Stimulated activated CD8-positive, alpha-beta memory T cell treated with anti-CD3 and anti-CD28 coated beads, Interleukin-4, amount 100 ng/mL, for 48 hours (primary cell): ENCODE measurements at regions not wholly inside any gene's neighbourhood (a gene's known extent, or its start where the extent isn't known, plus 50 kb on each side); places are given as distances from the start of the nearest gene placed in this dataset.
A peak's percentile ranks its signal among the peaks of the same experiment; 100 is the strongest.

ENCODE experiments used
- DNase-seq: peaks from one replicate; pipeline ENCODE4 v3.0.0-alpha.2; 2020

GRCh38 chr16:85261204-85261603, 148.9 kb upstream of the CIBAR2 start:
- no peak for DNase-seq

GRCh38 chr16:85261657-85262557, 149.6 kb upstream of the CIBAR2 start:
- no peak for DNase-seq

GRCh38 chr16:85262558-85263238, 150.4 kb upstream of the CIBAR2 start:
- DNase-seq = no peak

- DNase-seq = no peak
Observed at GRCh38 chr16:85263239-85263585, 150.9 kb upstream of the CIBAR2 start.

GRCh38 chr16:85264752-85265151, 152.5 kb upstream of the CIBAR2 start:
- DNase-seq = no peak

- DNase-seq = no peak
Observed at GRCh38 chr16:85265161-85265784, 153.0 kb upstream of the CIBAR2 start.

GRCh38 chr16:85265810-85266209, 153.5 kb upstream of the CIBAR2 start:
- DNase-seq = no peak

GRCh38 chr16:85266857-85267256, 154.6 kb upstream of the CIBAR2 start:
- no peak for DNase-seq

- no peak for DNase-seq
Observed at GRCh38 chr16:85267414-85267945, 155.2 kb upstream of the CIBAR2 start.

- no peak for DNase-seq
Observed at GRCh38 chr16:85269165-85269564, 156.9 kb upstream of the CIBAR2 start.

GRCh38 chr16:85270374-85270773, 158.1 kb upstream of the CIBAR2 start:
- no peak for DNase-seq

GRCh38 chr16:85271198-85271597, 158.9 kb upstream of the CIBAR2 start:
- no peak for DNase-seq

GRCh38 chr16:85273293-85273692, 161.0 kb upstream of the CIBAR2 start:
- no peak for DNase-seq

- DNase-seq = no peak
Observed at GRCh38 chr16:85274501-85274900, 162.2 kb upstream of the CIBAR2 start.

- no peak for DNase-seq
Observed at GRCh38 chr16:85274924-85275323, 162.7 kb upstream of the CIBAR2 start.

- DNase-seq = peak; percentile 90
Observed at GRCh38 chr16:85275533-85276249, 163.4 kb upstream of the CIBAR2 start.

GRCh38 chr16:85276258-85276657, 164.0 kb upstream of the CIBAR2 start:
- no peak for DNase-seq

- no peak for DNase-seq
Observed at GRCh38 chr16:85276721-85277120, 164.4 kb upstream of the CIBAR2 start.

GRCh38 chr16:85278839-85279238, 166.6 kb upstream of the CIBAR2 start:
- no peak for DNase-seq

GRCh38 chr16:85279402-85279801, 167.1 kb upstream of the CIBAR2 start:
- no peak for DNase-seq

- DNase-seq = no peak
Observed at GRCh38 chr16:85279825-85280545, 167.7 kb upstream of the CIBAR2 start.

GRCh38 chr16:85281181-85281580, 168.9 kb upstream of the CIBAR2 start:
- DNase-seq = no peak
